ENCODE measurements at regions not wholly inside any gene's neighbourhood (a gene's known extent, or its start where the extent isn't known, plus 50 kb on each side); places are given as distances from the start of the nearest gene placed in this dataset.

- no peak overlapping the region for H3K27ac Mint-ChIP-seq
- peaks cover 2% of the 10 kb centered on the region for H3K27me3 Mint-ChIP-seq
- no peaks in the 10 kb centered on the region for H3K9me3 Mint-ChIP-seq
- peaks cover 10% of the 10 kb centered on the region for H3K4me1 Mint-ChIP-seq
- DNase-seq: no peak
- ChIA-PET POLR2A (no interaction called here), CTCF (no interaction called here)
- H3K4me3 Mint-ChIP-seq: no peak overlapping the region
- intact Hi-C loops (cut with micrococcal nuclease): no loop called here
- no peaks in the 10 kb centered on the region for H3K36me3 Mint-ChIP-seq (ENCODE audit: low read depth)
- TF ChIP-seq CTCF (IDR thresholded peaks at IDR 0.05): no peak
- no peak for ATAC-seq (ENCODE audit: low read depth)
Measured at GRCh38 chr6:44625996-44626395, 238.5 kb downstream of the CDC5L start.

GRCh38 chr6:44626616-44627015 lies 239.1 kb downstream of the CDC5L start:
- Mint-ChIP-seq H3K36me3 (ENCODE audit: low read depth) (no peaks in the 10 kb centered on the region), H3K4me1 (peaks cover 10% of the 10 kb centered on the region), H3K27me3 (peaks cover 2% of the 10 kb centered on the region), H3K9me3 (no peaks in the 10 kb centered on the region), H3K27ac (no peak overlapping the region), H3K4me3 (no peak overlapping the region)
- no peak for TF ChIP-seq CTCF (IDR thresholded peaks at IDR 0.05)
- intact Hi-C loops (cut with micrococcal nuclease): no loop called here
- no peak for DNase-seq
- POLR2A ChIA-PET: no interaction called here
- CTCF ChIA-PET: no interaction called here
- ATAC-seq (ENCODE audit: low read depth): no peak

GRCh38 chr6:44627091-44627882 lies 239.8 kb downstream of the CDC5L start:
- CTCF ChIA-PET: no interaction called here
- intact Hi-C loops (cut with micrococcal nuclease): no loop called here
- no peaks in the 10 kb centered on the region for H3K9me3 Mint-ChIP-seq
- ATAC-seq (ENCODE audit: low read depth): no peak
- peaks cover 10% of the 10 kb centered on the region for H3K4me1 Mint-ChIP-seq
- DNase-seq: no peak
- peaks cover 2% of the 10 kb centered on the region for H3K27me3 Mint-ChIP-seq
- POLR2A ChIA-PET: no interaction called here
- H3K4me3 Mint-ChIP-seq: no peak overlapping the region
- no peaks in the 10 kb centered on the region for H3K36me3 Mint-ChIP-seq (ENCODE audit: low read depth)
- no peak for TF ChIP-seq CTCF (IDR thresholded peaks at IDR 0.05)
- H3K27ac Mint-ChIP-seq: no peak overlapping the region

GRCh38 chr6:44627883-44628271 lies 240.4 kb downstream of the CDC5L start:
- ATAC-seq (ENCODE audit: low read depth) (no peak), DNase-seq (no peak)
- no peaks in the 10 kb centered on the region for H3K36me3 Mint-ChIP-seq (ENCODE audit: low read depth)
- POLR2A ChIA-PET: no interaction called here
- H3K4me1 Mint-ChIP-seq: peaks cover 7% of the 10 kb centered on the region
- H3K4me3 Mint-ChIP-seq: no peak overlapping the region
- H3K27me3 Mint-ChIP-seq: peaks cover 3% of the 10 kb centered on the region
- CTCF ChIA-PET: no interaction called here
- no peaks in the 10 kb centered on the region for H3K9me3 Mint-ChIP-seq
- intact Hi-C loops (cut with micrococcal nuclease): no loop called here
- TF ChIP-seq CTCF (IDR thresholded peaks at IDR 0.05): no peak
- H3K27ac Mint-ChIP-seq: no peak overlapping the region

GRCh38 chr6:44628347-44628746 lies 240.8 kb downstream of the CDC5L start:
- no peaks in the 10 kb centered on the region for H3K36me3 Mint-ChIP-seq (ENCODE audit: low read depth)
- peaks cover 5% of the 10 kb centered on the region for H3K27me3 Mint-ChIP-seq
- TF ChIP-seq CTCF (IDR thresholded peaks at IDR 0.05): no peak
- H3K9me3 Mint-ChIP-seq: no peaks in the 10 kb centered on the region
- DNase-seq (no peak), ATAC-seq (ENCODE audit: low read depth) (no peak)
- H3K4me3 Mint-ChIP-seq: no peak overlapping the region
- peaks cover 3% of the 10 kb centered on the region for H3K4me1 Mint-ChIP-seq
- ChIA-PET CTCF (no interaction called here), POLR2A (no interaction called here)
- no peak overlapping the region for H3K27ac Mint-ChIP-seq
- intact Hi-C loops (cut with micrococcal nuclease): no loop called here
